Left forelimb (tissue), 1 donor: ENCODE measurements at regions not wholly inside any gene's neighbourhood (a gene's known extent, or its start where the extent isn't known, plus 50 kb on each side); places are given as distances from the start of the nearest gene placed in this dataset.
A peak's percentile ranks its signal among the peaks of the same experiment; 100 is the strongest.
"Not testable (repeated sequence)": the region's sequence is repeated elsewhere in the genome, so short reads cannot be mapped to it uniquely, and the experiment has no call there.

ENCODE experiments used
- DNase-seq: peaks from one replicate; pipeline ENCODE4 v3.0.0-alpha.2; 2018; ENCODE audit warnings: low spot score

DNA sequence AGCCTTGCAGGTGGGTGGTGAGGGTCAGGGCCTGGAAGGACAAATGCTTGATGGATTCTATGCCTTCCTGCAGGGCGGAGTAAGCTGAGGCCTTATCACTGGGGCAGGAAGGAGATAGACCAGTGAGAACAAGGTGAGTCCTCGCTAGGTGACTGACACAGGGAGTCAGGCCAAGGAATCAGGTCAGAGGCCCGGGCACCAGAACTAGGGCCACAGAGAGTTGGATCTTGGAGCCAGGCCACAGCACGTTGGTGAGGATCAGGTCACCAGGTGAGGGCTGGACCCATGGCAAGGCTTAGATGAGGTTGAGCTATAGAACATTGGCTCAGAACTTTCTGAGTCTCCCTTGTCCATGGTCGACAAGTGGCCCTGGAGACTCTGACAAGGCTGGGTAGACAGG is 328.2 kb downstream of the FOXO1 start:
- no peak for DNase-seq

- no peak for DNase-seq
These were observed 325.9 kb downstream of the FOXO1 start for GRCh38 chr13:40340368-40341095.

DNA sequence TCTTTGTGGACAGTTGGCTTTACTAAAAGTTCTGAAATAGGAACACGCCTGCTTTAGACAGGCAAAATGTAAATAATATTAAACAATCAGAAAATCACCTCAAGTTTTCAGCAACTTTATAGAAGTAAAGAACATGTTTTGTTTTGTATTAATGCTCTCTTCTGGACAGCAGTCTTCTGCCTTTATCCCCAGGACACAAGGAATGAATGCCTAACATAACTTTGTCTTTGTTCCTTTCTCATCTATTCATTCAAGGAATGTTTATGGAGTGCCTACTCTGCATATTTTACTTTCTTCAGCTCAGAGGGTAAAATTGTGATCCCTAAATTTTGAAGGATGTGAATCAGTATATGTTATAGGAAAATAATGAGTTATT is 325.4 kb downstream of the FOXO1 start:
- no peak for DNase-seq

DNA sequence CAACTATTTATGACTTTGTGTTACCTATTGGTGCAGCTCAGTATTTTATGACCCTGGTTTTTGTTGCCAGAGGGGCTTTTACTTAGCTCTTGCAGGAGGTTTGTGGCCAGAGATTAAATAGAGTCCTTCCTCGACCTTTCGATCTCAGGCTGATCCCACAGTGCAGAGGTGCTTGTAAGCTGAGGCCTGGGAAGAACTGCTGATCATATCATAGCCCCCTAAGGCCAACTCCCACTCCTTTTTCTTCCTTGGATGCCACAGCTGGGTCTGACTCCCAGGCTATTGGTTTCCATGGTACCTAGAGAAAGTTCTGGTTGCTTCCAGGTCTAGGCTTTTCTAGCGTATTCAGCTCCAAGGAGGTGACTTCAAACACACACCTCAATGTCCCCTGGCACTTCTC is 324.9 kb downstream of the FOXO1 start:
- no peak for DNase-seq

DNA sequence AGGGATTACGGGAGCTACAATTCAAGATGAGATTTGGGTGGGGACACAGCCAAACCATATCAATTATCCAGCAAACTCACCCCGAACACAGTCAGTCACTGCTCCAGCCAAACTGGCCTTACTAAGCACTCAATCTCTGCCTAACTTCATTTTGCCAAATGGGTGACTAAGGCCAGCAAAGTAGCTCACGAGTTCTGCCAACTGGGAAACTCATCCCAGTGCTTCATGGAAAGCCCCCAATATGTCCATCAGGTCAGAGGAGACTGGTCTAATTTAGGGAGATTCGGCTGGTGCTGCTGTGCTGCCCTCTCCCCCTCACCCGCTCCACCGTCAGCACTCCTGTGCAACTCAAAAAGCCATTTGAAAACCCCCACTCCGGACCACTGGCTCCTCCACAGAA is 324.0 kb downstream of the FOXO1 start:
- no peak for DNase-seq

GRCh38 chr13:40342901-40343300 is 323.5 kb downstream of the FOXO1 start:
- DNase-seq: no peak

DNA sequence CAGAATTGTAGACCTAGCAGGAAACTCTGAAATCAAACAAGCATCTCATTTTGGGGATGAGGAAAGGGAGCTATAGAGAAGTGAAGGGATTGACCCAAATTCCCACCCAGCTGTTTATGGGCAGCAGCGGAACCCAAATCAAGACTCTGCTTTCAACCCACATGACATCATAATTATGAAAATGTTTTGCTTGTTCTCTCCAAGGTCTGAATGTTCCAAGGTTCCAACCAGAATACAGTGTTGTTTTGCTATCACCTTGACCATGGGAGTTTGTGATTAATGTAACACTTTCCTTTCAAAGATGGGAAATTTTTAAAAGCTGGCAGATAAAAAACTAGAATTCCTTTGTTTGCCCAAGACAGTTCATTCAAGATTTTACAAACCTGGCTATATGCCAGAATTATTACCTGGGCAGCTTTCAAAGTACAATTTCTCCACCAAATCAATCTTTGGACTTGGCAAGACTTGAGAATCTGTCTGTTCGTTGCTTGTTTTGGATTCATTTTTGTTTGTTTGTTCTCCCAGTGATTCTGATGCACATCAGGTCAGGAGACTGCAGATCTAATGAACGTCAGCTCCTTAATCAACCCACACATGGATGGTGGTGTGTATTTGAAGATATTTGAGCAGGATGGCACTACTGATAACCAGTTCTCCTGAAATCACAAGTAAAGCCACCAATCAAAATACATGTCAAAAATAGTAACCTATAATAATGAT is 322.7 kb downstream of the FOXO1 start:
- no peak for DNase-seq

GRCh38 chr13:40344270-40345148 is 321.9 kb downstream of the FOXO1 start:
- DNase-seq: no peak

- no peak for DNase-seq
These were observed 321.3 kb downstream of the FOXO1 start for GRCh38 chr13:40345149-40345514.

DNA sequence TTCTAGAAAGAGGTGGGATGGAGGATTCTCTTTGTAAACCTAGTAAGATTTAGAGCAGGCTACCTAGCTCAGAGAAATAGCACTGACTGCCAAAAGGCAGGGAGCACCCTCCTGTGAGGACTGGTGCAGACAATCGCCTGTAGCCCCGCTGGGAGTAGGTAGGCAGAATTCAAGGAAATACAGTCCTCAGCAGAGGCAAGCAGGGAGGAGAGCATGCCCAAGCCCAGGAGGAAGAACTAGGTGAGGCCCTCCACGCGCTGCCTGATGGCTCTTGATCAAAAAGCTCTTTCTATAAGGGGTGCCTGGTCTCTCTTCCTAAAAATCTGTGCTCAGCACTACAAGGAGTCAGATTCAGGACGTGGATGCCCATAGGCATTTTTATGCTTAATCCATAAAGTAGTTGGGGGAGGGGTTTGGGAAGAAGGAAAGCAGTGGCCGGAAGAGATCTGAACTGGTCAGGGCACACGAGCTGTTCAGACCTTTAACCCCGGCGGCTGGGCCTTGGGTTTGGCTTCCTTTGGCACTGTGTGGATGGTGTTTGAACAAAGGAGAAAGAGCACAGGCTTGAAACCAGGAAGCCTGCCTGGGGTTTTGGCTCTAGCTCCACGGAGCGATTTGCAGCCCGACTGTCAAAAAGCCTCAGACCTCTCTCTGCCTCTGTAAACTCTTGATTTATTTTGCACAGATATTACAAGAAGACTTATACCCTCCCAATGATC is 320.6 kb downstream of the FOXO1 start:
- no peak for DNase-seq

DNA sequence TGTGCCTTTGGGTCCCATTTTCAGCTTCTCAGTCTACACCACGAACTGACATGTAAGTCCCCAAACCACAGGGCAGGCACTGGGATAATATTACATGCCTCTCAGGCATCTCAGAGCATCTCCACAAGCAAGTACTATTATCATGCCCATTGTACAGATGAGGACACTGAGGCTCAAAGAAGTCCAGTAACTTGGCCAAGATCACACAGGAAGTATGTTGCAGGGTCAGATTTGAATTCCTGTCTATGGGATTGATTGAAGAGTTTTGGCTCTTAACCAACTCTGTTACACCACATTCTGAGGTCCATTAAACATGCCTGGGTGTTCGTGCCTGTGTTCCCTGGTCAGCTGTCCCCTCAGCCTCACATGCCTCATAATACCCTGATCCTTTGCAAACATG is 319.8 kb downstream of the FOXO1 start:
- no peak for DNase-seq

GRCh38 chr13:40348096-40348679 is 318.3 kb downstream of the FOXO1 start:
- no peak for DNase-seq

- peak; percentile 23 for DNase-seq
These were observed 316.0 kb downstream of the FOXO1 start for GRCh38 chr13:40350283-40350992.

DNA sequence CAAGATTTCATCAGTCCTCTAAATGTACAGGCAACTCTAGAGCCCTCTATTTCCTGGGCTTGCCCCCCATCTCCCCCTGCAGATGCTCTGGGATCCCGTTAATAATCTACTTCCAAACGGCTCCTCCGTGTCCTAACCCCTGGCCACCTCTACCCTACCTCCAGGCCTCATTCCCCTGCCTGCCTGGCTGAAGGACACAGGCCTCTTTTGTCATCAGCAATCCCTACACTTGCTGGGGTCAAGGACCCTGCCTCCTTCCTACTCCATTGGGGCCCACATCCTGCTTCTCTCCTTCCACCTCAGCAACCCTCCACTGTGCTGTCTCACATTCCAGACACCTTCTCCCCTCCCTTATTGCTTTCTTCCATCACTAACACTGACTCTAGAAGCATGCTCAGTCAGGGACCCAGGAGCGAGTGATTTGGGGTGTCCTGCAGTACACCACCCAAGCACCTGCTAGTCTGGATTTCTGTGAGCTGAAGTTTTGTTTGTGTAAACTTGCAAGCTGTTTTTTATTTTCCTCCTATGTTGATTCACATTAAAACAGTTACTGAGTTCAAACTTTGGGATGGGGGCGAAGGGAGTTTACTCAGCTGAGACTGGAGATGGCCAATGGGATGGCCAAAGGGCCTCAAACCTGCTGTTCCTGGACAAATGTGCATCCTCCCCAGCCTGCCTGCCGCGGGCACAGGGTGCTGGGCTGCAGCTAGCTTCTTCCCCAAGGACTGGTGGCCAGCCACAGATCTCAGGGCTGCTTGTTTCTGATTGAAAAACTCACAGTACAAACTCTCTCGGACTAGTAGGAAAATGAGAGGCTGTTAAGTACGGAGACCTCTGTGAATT is 314.7 kb downstream of the FOXO1 start:
- peak; percentile 14 for DNase-seq

DNA sequence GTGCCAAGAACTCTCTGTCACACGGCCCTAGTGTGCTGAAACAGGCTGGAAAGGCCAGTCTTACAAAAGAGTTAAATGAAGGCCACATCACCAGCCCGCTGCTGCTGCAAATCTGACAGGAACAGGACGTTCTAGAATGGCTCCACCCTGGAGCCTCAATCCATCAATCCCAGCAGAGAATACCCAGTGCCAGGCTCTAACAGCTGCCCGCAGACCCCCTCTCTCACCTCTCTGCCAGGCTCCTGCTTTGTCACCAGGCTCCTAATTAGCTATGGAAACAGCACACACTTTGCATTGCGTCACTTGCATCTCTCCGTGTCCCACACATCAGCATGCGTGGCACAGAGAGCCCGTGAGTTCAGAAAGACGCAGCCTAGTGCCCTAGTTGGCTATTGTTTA is 314.1 kb downstream of the FOXO1 start:
- peak; percentile 63 for DNase-seq

GRCh38 chr13:40352802-40353562 is 313.5 kb downstream of the FOXO1 start:
- DNase-seq: peak; percentile 71

DNA sequence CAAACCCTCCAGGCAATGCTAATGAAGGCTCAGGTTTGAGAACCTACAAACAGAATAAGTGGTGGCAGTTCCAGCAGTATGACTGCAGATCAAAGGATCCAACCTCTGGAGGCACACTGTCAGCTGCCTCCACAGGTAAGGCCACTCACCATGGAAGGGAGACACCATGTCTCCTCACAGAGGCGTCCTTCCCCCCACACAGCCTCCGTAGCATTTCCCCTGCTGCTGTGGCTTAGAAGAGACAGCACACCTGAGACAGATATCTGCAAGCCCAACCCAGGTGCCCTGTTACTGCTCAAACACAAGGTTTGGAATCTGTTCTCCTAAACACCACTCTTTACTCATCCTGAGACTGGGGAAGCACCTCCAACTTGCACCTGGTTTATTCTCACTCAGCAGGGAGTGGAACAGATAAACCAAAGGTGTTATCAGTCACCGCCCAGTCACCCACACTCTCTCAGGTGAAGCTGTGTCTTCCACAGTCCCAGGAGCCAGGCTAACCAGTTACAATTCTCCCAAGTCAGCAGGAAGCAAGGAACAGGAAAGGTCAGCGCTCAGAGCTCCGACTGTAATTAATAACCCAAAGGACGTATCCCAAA is 311.2 kb downstream of the FOXO1 start:
- DNase-seq: no peak

DNA sequence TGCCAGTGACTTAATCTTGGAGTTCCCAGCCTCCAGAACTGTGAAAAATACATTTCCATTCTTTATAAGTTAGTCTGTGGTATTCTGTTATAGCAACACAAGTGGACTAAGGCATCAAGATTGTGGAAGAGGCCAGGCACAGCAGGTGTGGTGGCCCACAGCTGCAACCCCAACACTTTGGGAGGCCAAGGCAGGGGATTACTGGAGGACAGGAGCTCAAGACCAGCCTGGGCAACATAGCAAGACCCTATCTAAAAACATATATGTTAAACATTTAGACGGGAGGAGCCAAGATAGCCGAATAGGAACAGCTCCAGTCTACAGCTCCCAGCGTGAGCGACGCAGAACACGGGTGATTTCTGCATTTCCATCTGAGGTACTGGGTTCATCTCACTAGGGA is 310.4 kb downstream of the FOXO1 start:
- DNase-seq: no peak

DNA sequence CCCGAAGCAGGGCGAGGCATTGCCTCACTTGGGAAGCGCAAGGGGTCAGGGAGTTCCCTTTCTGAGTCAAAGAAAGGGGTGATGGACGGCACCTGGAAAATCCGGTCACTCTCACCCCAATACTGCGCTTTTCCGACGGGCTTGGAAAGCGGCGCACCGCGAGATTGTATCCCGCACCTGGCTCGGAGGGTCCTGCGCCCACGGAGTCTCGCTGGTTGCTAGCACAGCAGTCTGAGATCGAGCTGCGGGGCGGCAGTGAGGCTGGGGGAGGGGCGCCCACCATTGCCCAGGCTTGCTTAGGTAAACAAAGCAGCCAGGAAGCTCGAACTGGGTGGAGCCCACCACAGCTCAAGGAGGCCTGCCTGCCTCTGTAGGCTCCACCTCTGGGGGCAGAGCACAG is 310.0 kb downstream of the FOXO1 start:
- not testable (repeated sequence) for DNase-seq
